ENCODE measurements at regions not wholly inside any gene's neighbourhood (a gene's known extent, or its start where the extent isn't known, plus 50 kb on each side); places are given as distances from the start of the nearest gene placed in this dataset.

DNA sequence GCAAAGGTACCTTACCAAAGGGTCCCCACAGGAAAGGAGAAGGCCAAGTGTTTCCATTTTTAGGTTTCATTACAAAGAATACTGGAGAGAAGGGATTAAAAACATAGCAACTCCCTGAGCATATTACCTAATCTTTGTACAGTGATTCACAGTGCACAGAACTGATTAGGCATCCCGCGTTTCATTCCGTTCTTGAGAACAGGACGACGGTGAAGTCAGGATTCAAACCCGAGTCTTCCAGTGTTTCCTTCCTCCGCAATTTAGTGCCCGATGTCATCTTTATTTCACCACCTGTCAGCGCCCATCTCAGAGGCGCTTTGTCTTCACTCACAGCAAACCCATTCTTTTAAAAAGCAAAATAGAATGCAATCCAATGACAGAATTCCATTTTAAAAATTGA is 488.5 kb downstream of the EIPR1 start:
- ChIA-PET POLR2A (ENCODE audit: unreplicated experiment) (no interaction called here), CTCF (no interaction called here)
- Histone ChIP-seq H3K79me1 (ENCODE audit: low read depth in 1 of 2, low read length in 2 of 2) (no peaks in the 10 kb centered on the region), H3K36me3 (ENCODE audit: control insufficient read depth, insufficient read depth, low read length) (no peaks in the 10 kb centered on the region), H4K20me1 (ENCODE audit: insufficient read depth, low read length) (no peaks in the 10 kb centered on the region), H3K4me1 (ENCODE audit: control insufficient read depth, insufficient read depth, low read length) (no peaks in the 10 kb centered on the region), H4K5ac (ENCODE audit: low read depth, low read length) (no peak overlapping the region), H2BK15ac (ENCODE audit: low read depth, low read length) (no peak overlapping the region), H2AFZ (replicated peaks; ENCODE audit: low read length, poor library complexity) (no peak overlapping the region), H3K4ac (ENCODE audit: low read depth, low read length) (no peak overlapping the region), H3K9me1 (ENCODE audit: insufficient read depth, low read length) (no peaks in the 10 kb centered on the region), H4K8ac (ENCODE audit: low read depth in 2 of 2, low read length in 2 of 2) (no peak overlapping the region), H2BK5ac (ENCODE audit: low read depth, low read length, poor library complexity, severe bottlenecking) (no peak overlapping the region), H2AK9ac (replicated peaks; ENCODE audit: low read depth, low read length, poor library complexity) (no peak overlapping the region), H3K4me2 (ENCODE audit: low read depth, low read length) (no peak overlapping the region), H3K14ac (replicated peaks; ENCODE audit: low read depth, low read length) (no peak overlapping the region), H3K27ac (ENCODE audit: insufficient read depth, low read length) (no peak overlapping the region), H2AK5ac (ENCODE audit: low read depth, low read length) (no peak overlapping the region), H3K9ac (ENCODE audit: low read depth, low read length) (no peak overlapping the region), H3K18ac (ENCODE audit: low read depth, low read length) (no peak overlapping the region), H3K23ac (ENCODE audit: low read depth, low read length) (no peak overlapping the region), H2BK20ac (ENCODE audit: low read depth, low read length) (no peak overlapping the region), H4K91ac (ENCODE audit: insufficient read depth, low read depth, low read length) (no peak overlapping the region), H2BK120ac (ENCODE audit: low read depth, low read length) (no peak overlapping the region), H3K4me3 (ENCODE audit: insufficient read depth, low read depth, low read length) (no peak overlapping the region), H3K27me3 (ENCODE audit: control insufficient read depth, insufficient read depth, low read length) (no peaks in the 10 kb centered on the region), H3K9me3 (ENCODE audit: control insufficient read depth, insufficient read depth, low read length) (peaks cover 35% of the 10 kb centered on the region), H3K56ac (ENCODE audit: extremely low read depth, insufficient read depth, low read length) (no peak overlapping the region)
- TF ChIP-seq CHD1 (IDR thresholded peaks at IDR 0.05; ENCODE audit: low read depth, low read length) (no peak), POLR2A (IDR thresholded peaks at IDR 0.05; ENCODE audit: low read depth, low read length) (no peak), NFE2L2 (IDR thresholded peaks at IDR 0.05; ENCODE audit: low read depth, low read length) (no peak), MAZ (IDR thresholded peaks at IDR 0.05; ENCODE audit: borderline replicate concordance, low read depth, low read length) (no peak), RAD21 (IDR thresholded peaks at IDR 0.05; ENCODE audit: low read length) (no peak), FOS (IDR thresholded peaks at IDR 0.05; ENCODE audit: low read depth, low read length) (no peak), BHLHE40 (IDR thresholded peaks at IDR 0.05; ENCODE audit: low read depth, low read length) (no peak)
- TF ChIP-seq, protein P1, sequence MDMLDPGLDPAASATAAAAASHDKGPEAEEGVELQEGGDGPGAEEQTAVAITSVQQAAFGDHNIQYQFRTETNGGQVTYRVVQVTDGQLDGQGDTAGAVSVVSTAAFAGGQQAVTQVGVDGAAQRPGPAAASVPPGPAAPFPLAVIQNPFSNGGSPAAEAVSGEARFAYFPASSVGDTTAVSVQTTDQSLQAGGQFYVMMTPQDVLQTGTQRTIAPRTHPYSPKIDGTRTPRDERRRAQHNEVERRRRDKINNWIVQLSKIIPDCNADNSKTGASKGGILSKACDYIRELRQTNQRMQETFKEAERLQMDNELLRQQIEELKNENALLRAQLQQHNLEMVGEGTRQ (IDR thresholded peaks at IDR 0.05; ENCODE audit: low read depth, low read length) = no peak
- TF ChIP-seq, protein P2, sequence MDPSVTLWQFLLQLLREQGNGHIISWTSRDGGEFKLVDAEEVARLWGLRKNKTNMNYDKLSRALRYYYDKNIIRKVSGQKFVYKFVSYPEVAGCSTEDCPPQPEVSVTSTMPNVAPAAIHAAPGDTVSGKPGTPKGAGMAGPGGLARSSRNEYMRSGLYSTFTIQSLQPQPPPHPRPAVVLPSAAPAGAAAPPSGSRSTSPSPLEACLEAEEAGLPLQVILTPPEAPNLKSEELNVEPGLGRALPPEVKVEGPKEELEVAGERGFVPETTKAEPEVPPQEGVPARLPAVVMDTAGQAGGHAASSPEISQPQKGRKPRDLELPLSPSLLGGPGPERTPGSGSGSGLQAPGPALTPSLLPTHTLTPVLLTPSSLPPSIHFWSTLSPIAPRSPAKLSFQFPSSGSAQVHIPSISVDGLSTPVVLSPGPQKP (IDR thresholded peaks at IDR 0.05; ENCODE audit: borderline replicate concordance, low read depth, low read length) = no peak
- 88% methylated on average over 5 of the region's 10 CpGs; no CpG with 5 or more reads in 1 of the 2 experiments for WGBS, 2 experiments (ENCODE audit: extremely low coverage in 2 of 2, insufficient read length in 1 of 2)
- in situ Hi-C loops (cut with MboI; ENCODE audit: low sequenced_read_pairs) (no loop called here), dilution Hi-C loops (cut with HindIII; ENCODE audit: low sequenced_read_pairs, unreplicated experiment) (no loop called here), intact Hi-C loops (cut with micrococcal nuclease) (no loop called here)
- no TSS peak for BruUV-seq (replicated peaks)
- DNase-seq (no peak), ATAC-seq (ENCODE audit: low read depth) (no peak)
